Heart right ventricle (tissue), 16 donors: ENCODE measurements at regions not wholly inside any gene's neighbourhood (a gene's known extent, or its start where the extent isn't known, plus 50 kb on each side); places are given as distances from the start of the nearest gene placed in this dataset.
"Not testable (repeated sequence)": the region's sequence is repeated elsewhere in the genome, so short reads cannot be mapped to it uniquely, and the experiment has no call there.

ENCODE experiments used
- ATAC-seq, 8 donors: fragments of 200-7000 bp; cut with Tn5 transposase; one replicate each; pipeline ENCODE4 v1.9.1; 2020; ENCODE audit warnings: mild to moderate bottlenecking in 8 of 8, moderate library complexity in 8 of 8, moderate number of reproducible peaks in 1 of 8
- DNase-seq, 2 donors: peaks; one replicate each; pipeline ENCODE4 v3.0.0-alpha.2; 2020
- H3K27ac ChIP-seq, 10 donors: fragments of 200-600 bp; sonication (generic) in 2 of 10; one replicate each; pipeline versions ENCODE4 v1.5.0 to v1.8.0; 2020 to 2022; ENCODE audit warnings: mild to moderate bottlenecking in 3 of 10
- H3K27me3 ChIP-seq, 7 donors: fragments of 200-600 bp; one replicate each; pipeline ENCODE4 v1.8.0; 2021 to 2022; ENCODE audit warnings: mild to moderate bottlenecking in 2 of 7
- H3K36me3 ChIP-seq, 9 donors: fragments of 200-600 bp; sonication (generic) in 1 of 9; one replicate each; pipeline versions ENCODE4 v1.5.0 to v1.8.0; 2020 to 2022; ENCODE audit warnings: mild to moderate bottlenecking in 2 of 9
- H3K4me1 ChIP-seq, 9 donors: fragments of 200-600 bp; sonication (generic) in 1 of 9; one replicate each; pipeline versions ENCODE4 v1.5.0 to v1.8.0; 2020 to 2022; ENCODE audit warnings: mild to moderate bottlenecking in 4 of 9
- H3K4me3 ChIP-seq, 10 donors: fragments of 200-600 bp; sonication (generic) in 2 of 10; one replicate each; pipeline versions ENCODE4 v1.5.0 to v1.8.0; 2020 to 2022; ENCODE audit warnings: mild to moderate bottlenecking in 7 of 10, moderate library complexity in 2 of 10
- H3K9me3 ChIP-seq, 11 donors: fragments of 200-600 bp in 10 of 11; sonication (generic) in 2 of 11; one replicate each; pipeline versions ENCODE4 v1.5.0 to v1.8.0; 2013 to 2022; ENCODE audit warnings: mild to moderate bottlenecking in 2 of 11, control low read depth in 1 of 11, moderate library complexity in 1 of 11
- CTCF ChIP-seq, 9 donors: fragments of 200-600 bp; sonication (generic) in 2 of 9; IDR thresholded peaks; one replicate each; pipeline versions ENCODE4 v1.5.0 to v1.8.0; 2021 to 2022; ENCODE audit warnings: antibody characterized with exemption in 9 of 9, mild to moderate bottlenecking in 5 of 9, moderate library complexity in 1 of 9
- WGBS, 2 donors: extraction: QIAGEN DNeasy Blood & Tissue Kit; methylation state at CpG; one replicate each; pipeline ENCODE4 v1.1.7; 2013; ENCODE audit warnings: inconsistent platforms in 1 of 2; 5-methylcytosine and 5-hydroxymethylcytosine counted together
- intact Hi-C, 10 donors: fragments of 100-400 bp; cut with DNase I; formaldehyde crosslinking; loops; one replicate each; pipeline versions ENCODE4 v1.11.1 to v1.14.2; 2022
- donor health status: Arrhythmogenic right ventricular cardiomyopathy.
- donor health status: ischemic (EF 13 %, LVEDD 7.1; RV severe dilation, severe dysfunction).
- donor health status: healthy with polysubstance abuse.
- donor health status: DM: no; HTN: yes; CAD: no.
- donor health status: DM: no; HTN: no; CAD: no.
- donor health status: ischemic (EF 25% LVEDD 6.9; RV normal size, moderate dysfunction).
- donor health status: ischemic (EF 25% LVEDD 5.7; RV mildly dilated, moderate dysfunction).
- donor health status: healthy.
- donor health status: DM: yes; HTN: yes; CAD: no.
- donor health status: Ischemic cardiomyopathy.
- donor health status: ischemic (EF 35%, LVEDD 5.7; RV mildly dilated, moderate dysfunction).
- donor health status: nonischemic (EF 11% LVEDD 7.7; RV severe dilation, severe dysfunction).
- donor health status: DM: yes; HTN: yes; CAD: no.
- donor health status: PGD.
- donor health status: ischemic (EF 29% LVEDD 5.4; RV normal size, mild dysfunction).
- donor health status: nonischemic (EF 23%, LVEDD 6.1; RV moderate dilation, normal function).

GRCh38 chr7:83259064-83259463 is 96.4 kb upstream of the PCLO start:
- no peak for DNase-seq
- Histone ChIP-seq H3K9me3 (no peaks in the 10 kb centered on the region), H3K27ac (no peak overlapping the region), H3K27me3 (no peaks in the 10 kb centered on the region), H3K4me1 (no peaks in the 10 kb centered on the region), H3K36me3 (no peaks in the 10 kb centered on the region), H3K4me3 (no peak overlapping the region)
- no peak for ATAC-seq
- intact Hi-C loops = no loop called here
- no peak for TF ChIP-seq CTCF (IDR thresholded peaks at IDR 0.05)
- WGBS, 2 donors = 80 to 87% methylated on average over 2 of the region's 2 CpGs

- Histone ChIP-seq H3K27me3 (no peaks in the 10 kb centered on the region), H3K4me3 (no peak overlapping the region), H3K9me3 (peaks cover 0 to 18% (median 5%) of the 10 kb centered on the region in 11 donors), H3K27ac (no peak overlapping the region), H3K4me1 (no peaks in the 10 kb centered on the region), H3K36me3 (no peaks in the 10 kb centered on the region)
- intact Hi-C loops = no loop called here
- 70 to 90% methylated on average over 3 of the region's 3 CpGs for WGBS, 2 donors
- no peak for TF ChIP-seq CTCF (IDR thresholded peaks at IDR 0.05)
- ATAC-seq (no peak), DNase-seq (no peak)
These were observed 85.3 kb upstream of the PCLO start for GRCh38 chr7:83248000-83248399.

DNA sequence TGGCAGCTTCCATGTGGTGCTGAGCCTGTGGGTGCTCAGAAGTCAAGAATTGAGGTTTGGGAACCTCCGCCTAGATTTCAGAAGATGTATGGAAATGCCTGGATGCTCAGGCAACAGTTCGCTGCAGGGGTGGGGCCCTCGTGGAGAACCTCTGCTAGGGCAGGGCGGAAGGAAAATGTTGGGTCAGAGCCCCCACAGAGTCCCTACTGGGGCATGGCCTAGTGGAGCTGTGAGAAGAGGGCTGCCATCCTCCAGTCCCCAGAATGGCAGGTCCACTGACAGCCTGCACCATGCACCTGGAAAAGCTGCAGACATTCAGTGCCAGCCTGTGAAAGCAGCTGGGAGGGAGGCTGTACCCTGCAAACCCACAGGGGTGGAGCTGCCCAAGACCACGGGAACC is 56.5 kb upstream of the PCLO start:
- WGBS, 2 donors = 80 to 81% methylated on average over 5 of the region's 5 CpGs
- DNase-seq, intact Hi-C loops: not testable (repeated sequence)

GRCh38 chr7:83212883-83213282 is 50.2 kb upstream of the PCLO start:
- no peak for TF ChIP-seq CTCF (IDR thresholded peaks at IDR 0.05)
- ATAC-seq (no peak), DNase-seq (no peak)
- Histone ChIP-seq H3K36me3 (no peaks in the 10 kb centered on the region), H3K4me1 (no peaks in the 10 kb centered on the region), H3K4me3 (no peak overlapping the region), H3K9me3 (no peaks in the 10 kb centered on the region), H3K27ac (no peak overlapping the region), H3K27me3 (no peaks in the 10 kb centered on the region)
- intact Hi-C loops = no loop called here
- 39 to 51% methylated on average over 2 of the region's 2 CpGs for WGBS, 2 donors

More for the DNA sequence above, 56.5 kb upstream of the PCLO start:
- not testable (repeated sequence) for ATAC-seq, H3K27ac ChIP-seq, H3K4me3 ChIP-seq, H3K36me3 ChIP-seq, H3K27me3 ChIP-seq, H3K4me1 ChIP-seq
- peaks cover 0 to 11% (median 0%) of the 10 kb centered on the region in 11 donors for H3K9me3 ChIP-seq
